Glutamatergic neuron (in vitro differentiated cells): ENCODE measurements at regions not wholly inside any gene's neighbourhood (a gene's known extent, or its start where the extent isn't known, plus 50 kb on each side); places are given as distances from the start of the nearest gene placed in this dataset.

Experiments
- DNase-seq: peaks from one replicate; pipeline ENCODE4 v3.0.0; 2022
- H3K27ac Mint-ChIP-seq: one replicate; pipeline ENCODE4 v1.8.0; 2020; ENCODE audit warnings: mild to moderate bottlenecking, mixed read lengths, inconsistent platforms; ENCODE audit not compliant: unreplicated experiment
- H3K27me3 Mint-ChIP-seq: one replicate; pipeline ENCODE4 v1.8.0; 2020; ENCODE audit warnings: mild to moderate bottlenecking, moderate library complexity, mixed read lengths, inconsistent platforms; ENCODE audit not compliant: unreplicated experiment
- H3K36me3 Mint-ChIP-seq: one replicate; pipeline ENCODE4 v1.8.0; 2020; ENCODE audit warnings: mild to moderate bottlenecking, mixed read lengths, inconsistent platforms; ENCODE audit not compliant: unreplicated experiment
- H3K4me1 Mint-ChIP-seq: one replicate; pipeline ENCODE4 v1.8.0; 2020; ENCODE audit warnings: mild to moderate bottlenecking, low read depth, mixed read lengths, inconsistent platforms; ENCODE audit not compliant: unreplicated experiment
- H3K4me3 Mint-ChIP-seq: one replicate; pipeline ENCODE4 v1.8.0; 2020; ENCODE audit warnings: mild to moderate bottlenecking, mixed read lengths, inconsistent platforms; ENCODE audit not compliant: unreplicated experiment
- H3K9me3 Mint-ChIP-seq: one replicate; pipeline ENCODE4 v1.8.0; 2020; ENCODE audit warnings: mild to moderate bottlenecking, moderate library complexity, mixed read lengths, inconsistent platforms; ENCODE audit not compliant: unreplicated experiment
- CTCF ChIP-seq: fragments of 200-600 bp; sonication (generic); IDR thresholded peaks from one replicate; pipeline ENCODE4 v1.5.0; 2021; ENCODE audit not compliant: partially characterized antibody, unreplicated experiment

- no peak overlapping the region for H3K4me3 Mint-ChIP-seq
- no peak overlapping the region for H3K27ac Mint-ChIP-seq
- H3K27me3 Mint-ChIP-seq: peaks cover 4% of the 10 kb centered on the region
- H3K9me3 Mint-ChIP-seq: peaks cover 2% of the 10 kb centered on the region
- peaks cover 16% of the 10 kb centered on the region for H3K4me1 Mint-ChIP-seq
- no peak for TF ChIP-seq CTCF
- no peak for DNase-seq
- no peaks in the 10 kb centered on the region for H3K36me3 Mint-ChIP-seq
These were observed 170.1 kb upstream of the INHBA start for GRCh38 chr7:41872966-41873365.

- H3K27ac Mint-ChIP-seq: no peak overlapping the region
- H3K9me3 Mint-ChIP-seq: peaks cover 1% of the 10 kb centered on the region
- H3K4me3 Mint-ChIP-seq: no peak overlapping the region
- H3K27me3 Mint-ChIP-seq: peaks cover 2% of the 10 kb centered on the region
- H3K36me3 Mint-ChIP-seq: peaks cover 12% of the 10 kb centered on the region
- TF ChIP-seq CTCF: no peak
- peaks cover 13% of the 10 kb centered on the region for H3K4me1 Mint-ChIP-seq
- no peak for DNase-seq
These were observed 167.7 kb upstream of the INHBA start for GRCh38 chr7:41870461-41871138.

GRCh38 chr7:41869997-41870396, 167.1 kb upstream of the INHBA start:
- Mint-ChIP-seq H3K36me3 (peaks cover 15% of the 10 kb centered on the region), H3K4me3 (no peak overlapping the region), H3K9me3 (no peaks in the 10 kb centered on the region), H3K27ac (no peak overlapping the region), H3K4me1 (peaks cover 9% of the 10 kb centered on the region), H3K27me3 (no peaks in the 10 kb centered on the region)
- TF ChIP-seq CTCF: no peak
- DNase-seq: no peak

GRCh38 chr7:41869596-41869995, 166.7 kb upstream of the INHBA start:
- no peaks in the 10 kb centered on the region for H3K27me3 Mint-ChIP-seq
- H3K36me3 Mint-ChIP-seq: peaks cover 15% of the 10 kb centered on the region
- H3K27ac Mint-ChIP-seq: no peak overlapping the region
- DNase-seq: no peak
- TF ChIP-seq CTCF: no peak
- H3K4me1 Mint-ChIP-seq: peaks cover 7% of the 10 kb centered on the region
- H3K9me3 Mint-ChIP-seq: no peaks in the 10 kb centered on the region
- no peak overlapping the region for H3K4me3 Mint-ChIP-seq

- peaks cover 17% of the 10 kb centered on the region for H3K36me3 Mint-ChIP-seq
- H3K4me1 Mint-ChIP-seq: peaks cover 3% of the 10 kb centered on the region
- TF ChIP-seq CTCF: no peak
- H3K4me3 Mint-ChIP-seq: no peak overlapping the region
- no peak overlapping the region for H3K27ac Mint-ChIP-seq
- no peak for DNase-seq
- no peaks in the 10 kb centered on the region for H3K9me3 Mint-ChIP-seq
- no peaks in the 10 kb centered on the region for H3K27me3 Mint-ChIP-seq
These were observed 166.2 kb upstream of the INHBA start for GRCh38 chr7:41869091-41869490.
